ENCODE measurements at regions not wholly inside any gene's neighbourhood (a gene's known extent, or its start where the extent isn't known, plus 50 kb on each side); places are given as distances from the start of the nearest gene placed in this dataset.
A peak's percentile ranks its signal among the peaks of the same experiment; 100 is the strongest.

- peak in 2 of 56 donors; percentile 1 to 68 for DNase-seq
These were observed 303.0 kb upstream of the PDE4D start for GRCh38 chr5:60196385-60197113.

- DNase-seq = no peak
These were observed 302.0 kb upstream of the PDE4D start for GRCh38 chr5:60195551-60195950.

GRCh38 chr5:60195083-60195482 lies 301.6 kb upstream of the PDE4D start:
- no peak for DNase-seq

- DNase-seq = no peak
These were observed 291.9 kb upstream of the PDE4D start for GRCh38 chr5:60185231-60186099.

GRCh38 chr5:60184606-60185005 lies 291.1 kb upstream of the PDE4D start:
- DNase-seq = no peak

GRCh38 chr5:60183881-60184280 lies 290.4 kb upstream of the PDE4D start:
- no peak for DNase-seq

- DNase-seq = no peak
These were observed 284.6 kb upstream of the PDE4D start for GRCh38 chr5:60178101-60178500.

- no peak for DNase-seq
These were observed 284.1 kb upstream of the PDE4D start for GRCh38 chr5:60177596-60177995.

- DNase-seq = no peak
These were observed 280.1 kb upstream of the PDE4D start for GRCh38 chr5:60173667-60174066.

- no peak for DNase-seq
These were observed 270.2 kb upstream of the PDE4D start for GRCh38 chr5:60163762-60164161.

- no peak for DNase-seq
These were observed 268.9 kb upstream of the PDE4D start for GRCh38 chr5:60162441-60162840.

GRCh38 chr5:60161340-60161934 lies 267.9 kb upstream of the PDE4D start:
- DNase-seq = no peak

- no peak for DNase-seq
These were observed 255.6 kb upstream of the PDE4D start for GRCh38 chr5:60149081-60149480.

- DNase-seq = no peak
These were observed 254.8 kb upstream of the PDE4D start for GRCh38 chr5:60148366-60148765.

- no peak for DNase-seq
These were observed 254.3 kb upstream of the PDE4D start for GRCh38 chr5:60147791-60148190.

- no peak for DNase-seq
These were observed 250.5 kb upstream of the PDE4D start for GRCh38 chr5:60143942-60144549.

GRCh38 chr5:60141119-60141518 lies 247.6 kb upstream of the PDE4D start:
- no peak for DNase-seq

- no peak for DNase-seq
These were observed 243.3 kb upstream of the PDE4D start for GRCh38 chr5:60136841-60137240.

GRCh38 chr5:60131504-60131903 lies 238.0 kb upstream of the PDE4D start:
- DNase-seq = no peak

- DNase-seq = no peak
These were observed 232.1 kb upstream of the PDE4D start for GRCh38 chr5:60125636-60126035.

- peak in 12 of 56 donors; percentile 0 to 57 (median 4) for DNase-seq
These were observed 209.6 kb upstream of the PDE4D start for GRCh38 chr5:60102961-60103693.
